OCI-LY1 (cell line): ENCODE measurements at regions not wholly inside any gene's neighbourhood (a gene's known extent, or its start where the extent isn't known, plus 50 kb on each side); places are given as distances from the start of the nearest gene placed in this dataset.

Source experiments
- EZH2 ChIP-seq: fragments of 200-600 bp; sonication (generic), shearing (Covaris generic); IDR thresholded peaks from 2 replicates; pipeline ENCODE4 v1.8.0; 2017; ENCODE audit warnings: borderline replicate concordance, mixed run types, mild to moderate bottlenecking, antibody characterized with exemption, low read length, moderate library complexity, mixed read lengths
- TF ChIP-seq, protein P1 (sequence below): fragments of 200-600 bp; sonication (generic), shearing (Covaris generic); IDR thresholded peaks from 2 replicates; pipeline ENCODE4 v1.5.1; 2017; ENCODE audit warnings: mild to moderate bottlenecking, antibody characterized with exemption, low read length, moderate library complexity, mixed read lengths

DNA sequence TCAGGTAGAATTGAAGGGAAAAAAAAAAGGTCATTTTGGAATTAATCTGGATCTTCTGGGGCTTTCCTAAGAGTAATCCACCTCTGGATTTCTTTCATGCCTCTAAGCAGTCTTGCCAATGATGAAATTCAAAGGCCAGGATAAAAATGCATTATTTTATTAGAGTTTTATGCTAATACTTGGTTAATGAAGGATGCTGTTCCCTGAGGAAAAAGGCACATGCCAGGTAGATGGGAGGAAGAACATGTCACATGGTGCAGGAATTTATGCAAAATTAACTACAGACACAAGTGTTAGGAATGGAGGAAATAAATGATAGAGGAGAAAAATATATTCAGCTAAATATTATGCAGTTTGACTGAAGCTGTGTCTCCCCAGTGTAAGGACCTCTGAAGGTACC lies 792.0 kb downstream of the ETS1 start:
- TF ChIP-seq, protein P1, sequence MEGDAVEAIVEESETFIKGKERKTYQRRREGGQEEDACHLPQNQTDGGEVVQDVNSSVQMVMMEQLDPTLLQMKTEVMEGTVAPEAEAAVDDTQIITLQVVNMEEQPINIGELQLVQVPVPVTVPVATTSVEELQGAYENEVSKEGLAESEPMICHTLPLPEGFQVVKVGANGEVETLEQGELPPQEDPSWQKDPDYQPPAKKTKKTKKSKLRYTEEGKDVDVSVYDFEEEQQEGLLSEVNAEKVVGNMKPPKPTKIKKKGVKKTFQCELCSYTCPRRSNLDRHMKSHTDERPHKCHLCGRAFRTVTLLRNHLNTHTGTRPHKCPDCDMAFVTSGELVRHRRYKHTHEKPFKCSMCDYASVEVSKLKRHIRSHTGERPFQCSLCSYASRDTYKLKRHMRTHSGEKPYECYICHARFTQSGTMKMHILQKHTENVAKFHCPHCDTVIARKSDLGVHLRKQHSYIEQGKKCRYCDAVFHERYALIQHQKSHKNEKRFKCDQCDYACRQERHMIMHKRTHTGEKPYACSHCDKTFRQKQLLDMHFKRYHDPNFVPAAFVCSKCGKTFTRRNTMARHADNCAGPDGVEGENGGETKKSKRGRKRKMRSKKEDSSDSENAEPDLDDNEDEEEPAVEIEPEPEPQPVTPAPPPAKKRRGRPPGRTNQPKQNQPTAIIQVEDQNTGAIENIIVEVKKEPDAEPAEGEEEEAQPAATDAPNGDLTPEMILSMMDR: no peak
- no peak for TF ChIP-seq EZH2
